ENCODE measurements at regions not wholly inside any gene's neighbourhood (a gene's known extent, or its start where the extent isn't known, plus 50 kb on each side); places are given as distances from the start of the nearest gene placed in this dataset.

DNA sequence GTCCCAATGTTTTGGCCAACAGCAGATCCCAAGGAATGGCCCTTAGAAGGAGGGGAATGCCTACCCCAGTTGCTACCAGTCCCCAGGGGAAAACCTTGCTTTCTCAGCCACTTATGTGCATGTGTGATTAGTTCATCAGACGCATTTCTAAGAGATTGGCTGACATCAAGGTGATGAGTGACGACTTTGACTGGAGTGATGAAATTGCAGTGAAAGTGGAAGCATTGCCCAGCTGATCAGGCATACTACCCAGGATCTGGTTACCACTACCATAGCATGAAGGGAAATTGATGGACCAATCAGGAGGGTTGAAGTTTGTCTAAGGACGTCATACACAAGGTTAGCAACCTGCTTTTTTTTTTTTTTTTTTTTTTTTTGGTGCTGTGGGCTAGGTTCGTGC, 90.3 kb upstream of the ELMO1 start:
- Histone ChIP-seq H3K27me3 (no peaks in the 10 kb centered on the region), H3K4me1 (no peaks in the 10 kb centered on the region), H3K27ac (no peak overlapping the region), H3K4me3 (no peak overlapping the region), H3K36me3 (no peaks in the 10 kb centered on the region), H3K9me3 (no peaks in the 10 kb centered on the region)
- TF ChIP-seq POLR2A (IDR thresholded peaks at IDR 0.05): no peak
- ATAC-seq (no peak), DNase-seq (no peak)
- intact Hi-C loops (cut with DNase I; ENCODE audit: low total_unique reads): no loop called here
- in situ Hi-C loops (cut with MboI; ENCODE audit: low sequenced_read_pairs in 4 of 4): no loop called here

DNA sequence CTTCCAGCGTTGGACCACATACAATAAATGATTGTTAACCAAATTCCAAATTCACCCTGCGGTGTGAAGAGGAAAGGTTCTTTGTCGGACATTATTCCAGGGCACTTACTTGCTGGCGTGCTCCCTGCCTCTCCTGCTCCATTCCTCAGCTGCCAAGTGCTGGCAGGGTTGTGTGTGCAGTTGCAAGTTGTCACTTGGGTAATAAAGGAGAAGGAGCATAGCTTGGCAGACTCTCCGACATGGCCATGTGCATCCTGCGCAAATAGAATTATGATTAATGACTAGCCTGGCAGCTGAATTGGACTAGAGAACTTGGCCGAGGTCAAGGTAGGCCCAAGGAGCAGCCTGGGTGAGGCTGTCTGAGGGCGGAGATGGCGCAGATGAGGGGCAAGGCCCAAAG, 92.3 kb upstream of the ELMO1 start:
- Histone ChIP-seq H3K9me3 (no peaks in the 10 kb centered on the region), H3K27me3 (no peaks in the 10 kb centered on the region), H3K4me1 (no peaks in the 10 kb centered on the region), H3K4me3 (no peak overlapping the region), H3K27ac (no peak overlapping the region), H3K36me3 (no peaks in the 10 kb centered on the region)
- intact Hi-C loops (cut with DNase I; ENCODE audit: low total_unique reads) (no loop called here), in situ Hi-C loops (cut with MboI; ENCODE audit: low sequenced_read_pairs in 4 of 4) (no loop called here)
- no peak for TF ChIP-seq POLR2A (IDR thresholded peaks at IDR 0.05)
- ATAC-seq (peak; percentile 79 to 98), DNase-seq (peak; percentile 33 to 63)

DNA sequence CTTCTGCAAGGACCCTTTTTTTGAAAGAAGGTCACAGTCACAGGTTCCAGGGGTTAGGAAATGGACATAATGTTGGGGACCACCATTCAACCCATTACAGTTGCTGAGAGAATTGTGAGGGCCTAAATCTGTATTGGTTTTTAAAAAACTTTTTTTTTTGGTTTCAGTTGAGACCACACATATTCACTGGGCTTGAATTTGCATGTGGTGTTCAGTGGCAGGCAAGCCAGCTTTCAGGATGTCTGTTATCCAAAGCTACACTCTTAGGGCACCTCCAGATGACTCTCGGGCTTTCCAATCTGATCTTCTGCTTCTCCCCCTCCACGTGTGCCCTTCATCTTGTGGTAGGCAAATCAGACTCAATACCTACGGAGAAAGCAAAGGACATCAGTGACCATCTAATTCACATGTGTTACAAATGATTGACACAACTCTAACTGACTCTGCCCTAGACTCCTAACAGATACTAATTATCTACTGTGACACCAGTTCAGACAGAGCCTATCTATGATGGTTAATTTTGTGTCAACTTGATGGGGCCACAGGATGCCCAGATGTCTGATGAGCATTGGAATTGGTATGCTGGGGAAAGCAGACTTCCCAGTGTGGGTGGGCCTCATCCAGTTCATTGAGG, 93.3 kb upstream of the ELMO1 start:
- in situ Hi-C loops (cut with MboI; ENCODE audit: low sequenced_read_pairs in 4 of 4): no loop called here
- Histone ChIP-seq H3K9me3 (no peaks in the 10 kb centered on the region), H3K4me3 (no peak overlapping the region), H3K4me1 (no peaks in the 10 kb centered on the region), H3K36me3 (no peaks in the 10 kb centered on the region), H3K27me3 (no peaks in the 10 kb centered on the region), H3K27ac (no peak overlapping the region)
- intact Hi-C loops (cut with DNase I; ENCODE audit: low total_unique reads): no loop called here
- DNase-seq (no peak), ATAC-seq (no peak)
- TF ChIP-seq POLR2A (IDR thresholded peaks at IDR 0.05): no peak
- TF ChIP-seq, protein P1, sequence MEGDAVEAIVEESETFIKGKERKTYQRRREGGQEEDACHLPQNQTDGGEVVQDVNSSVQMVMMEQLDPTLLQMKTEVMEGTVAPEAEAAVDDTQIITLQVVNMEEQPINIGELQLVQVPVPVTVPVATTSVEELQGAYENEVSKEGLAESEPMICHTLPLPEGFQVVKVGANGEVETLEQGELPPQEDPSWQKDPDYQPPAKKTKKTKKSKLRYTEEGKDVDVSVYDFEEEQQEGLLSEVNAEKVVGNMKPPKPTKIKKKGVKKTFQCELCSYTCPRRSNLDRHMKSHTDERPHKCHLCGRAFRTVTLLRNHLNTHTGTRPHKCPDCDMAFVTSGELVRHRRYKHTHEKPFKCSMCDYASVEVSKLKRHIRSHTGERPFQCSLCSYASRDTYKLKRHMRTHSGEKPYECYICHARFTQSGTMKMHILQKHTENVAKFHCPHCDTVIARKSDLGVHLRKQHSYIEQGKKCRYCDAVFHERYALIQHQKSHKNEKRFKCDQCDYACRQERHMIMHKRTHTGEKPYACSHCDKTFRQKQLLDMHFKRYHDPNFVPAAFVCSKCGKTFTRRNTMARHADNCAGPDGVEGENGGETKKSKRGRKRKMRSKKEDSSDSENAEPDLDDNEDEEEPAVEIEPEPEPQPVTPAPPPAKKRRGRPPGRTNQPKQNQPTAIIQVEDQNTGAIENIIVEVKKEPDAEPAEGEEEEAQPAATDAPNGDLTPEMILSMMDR (IDR thresholded peaks at IDR 0.05 in 4 of 5, conservative IDR thresholded peaks at IDR 0.05 in 1 of 5): no peak

DNA sequence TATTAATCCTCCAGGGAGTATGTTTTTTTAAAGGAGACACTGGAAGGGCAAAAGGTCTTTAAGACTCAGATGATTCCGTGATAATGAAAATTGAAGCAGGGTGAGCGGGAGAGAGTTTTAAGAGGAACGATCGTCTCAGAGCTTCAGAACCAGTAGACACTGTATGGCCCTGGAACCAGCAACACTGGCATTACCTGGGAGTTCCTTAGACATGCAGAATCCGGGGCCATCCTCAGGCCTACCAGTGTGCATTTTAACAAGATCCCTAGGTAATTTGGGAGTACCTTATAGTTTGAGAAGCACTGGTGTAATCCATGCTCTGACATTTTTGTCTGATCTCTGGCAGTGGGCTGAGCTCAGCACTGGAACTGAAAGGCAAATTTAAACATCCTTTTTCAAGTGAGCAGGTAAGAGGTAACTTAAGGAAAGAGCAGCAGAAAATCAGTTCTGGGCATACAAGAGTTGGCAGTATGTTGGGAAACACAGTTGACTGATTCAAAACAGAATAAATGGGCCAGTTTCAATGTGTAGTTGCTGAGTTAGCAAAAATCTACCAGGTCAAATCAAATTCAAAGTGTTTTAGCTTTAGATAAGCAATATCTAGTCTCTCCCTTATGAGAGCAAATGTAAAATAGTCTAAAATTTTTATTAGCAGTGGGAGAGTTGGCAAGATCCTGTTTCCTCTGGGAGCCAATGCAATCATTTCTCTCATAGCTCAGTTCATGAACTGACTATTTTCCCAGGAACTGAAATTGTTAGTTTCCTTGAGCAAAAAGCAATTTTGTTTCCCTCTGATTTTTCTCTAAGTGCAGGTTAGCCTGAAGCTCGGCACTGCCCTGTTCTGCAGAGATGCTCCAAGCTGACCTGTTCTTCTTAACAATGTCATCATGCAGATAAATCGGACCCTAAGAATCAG, 97.2 kb upstream of the ELMO1 start:
- no peak overlapping the region for H3K27ac ChIP-seq
- DNase-seq (no peak), ATAC-seq (no peak)
- no peaks in the 10 kb centered on the region for H3K36me3 ChIP-seq
- in situ Hi-C loops (cut with MboI; ENCODE audit: low sequenced_read_pairs in 4 of 4) (no loop called here), intact Hi-C loops (cut with DNase I; ENCODE audit: low total_unique reads) (no loop called here)
- no peak for TF ChIP-seq POLR2A (IDR thresholded peaks at IDR 0.05)
- TF ChIP-seq, protein P1 (IDR thresholded peaks at IDR 0.05 in 4 of 5, conservative IDR thresholded peaks at IDR 0.05 in 1 of 5): no peak
- H3K4me1 ChIP-seq: peaks cover 0 to 3% of the 10 kb centered on the region in 2 donors
- H3K4me3 ChIP-seq: no peak overlapping the region
- no peaks in the 10 kb centered on the region for H3K9me3 ChIP-seq
- no peaks in the 10 kb centered on the region for H3K27me3 ChIP-seq

DNA sequence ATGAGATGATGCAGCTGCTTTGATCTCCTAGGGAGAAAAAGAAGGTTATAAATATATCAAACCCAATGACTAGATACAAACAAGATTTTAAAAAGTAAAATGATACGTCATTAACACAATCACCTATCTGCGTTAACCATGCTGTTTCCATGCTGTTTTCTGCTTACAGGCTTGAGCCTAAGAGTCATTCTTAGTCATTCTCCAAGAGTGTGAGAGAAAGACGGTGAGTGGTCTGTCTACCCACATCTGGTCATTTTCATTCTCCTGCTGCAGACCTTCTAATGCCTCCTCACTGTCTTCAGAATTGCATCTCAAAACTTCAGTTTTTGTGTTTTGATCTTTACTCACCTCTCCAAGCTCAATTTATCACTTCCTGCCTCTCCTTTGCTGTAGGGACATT, 98.0 kb upstream of the ELMO1 start:
- in situ Hi-C loops (cut with MboI; ENCODE audit: low sequenced_read_pairs in 4 of 4): no loop called here
- intact Hi-C loops (cut with DNase I; ENCODE audit: low total_unique reads): no loop called here

More for the DNA sequence above, 98.0 kb upstream of the ELMO1 start:
- no peak for DNase-seq
- Histone ChIP-seq H3K4me3 (no peak overlapping the region), H3K27me3 (no peaks in the 10 kb centered on the region), H3K36me3 (no peaks in the 10 kb centered on the region), H3K27ac (no peak overlapping the region), H3K9me3 (no peaks in the 10 kb centered on the region), H3K4me1 (peaks cover 0 to 3% of the 10 kb centered on the region in 2 donors)
- no peak for ATAC-seq
- no peak for TF ChIP-seq POLR2A (IDR thresholded peaks at IDR 0.05)
- TF ChIP-seq, protein P1 (IDR thresholded peaks at IDR 0.05 in 4 of 5, conservative IDR thresholded peaks at IDR 0.05 in 1 of 5): no peak

Measured in gastrocnemius medialis (tissue), 4 donors.